Iris pigment epithelial cell (primary cell): ENCODE measurements at regions not wholly inside any gene's neighbourhood (a gene's known extent, or its start where the extent isn't known, plus 50 kb on each side); places are given as distances from the start of the nearest gene placed in this dataset.

Experiments
- DNase-seq: peaks from one replicate; pipeline ENCODE4 v3.0.0-alpha.2; 2011; ENCODE audit warnings: low read depth

DNA sequence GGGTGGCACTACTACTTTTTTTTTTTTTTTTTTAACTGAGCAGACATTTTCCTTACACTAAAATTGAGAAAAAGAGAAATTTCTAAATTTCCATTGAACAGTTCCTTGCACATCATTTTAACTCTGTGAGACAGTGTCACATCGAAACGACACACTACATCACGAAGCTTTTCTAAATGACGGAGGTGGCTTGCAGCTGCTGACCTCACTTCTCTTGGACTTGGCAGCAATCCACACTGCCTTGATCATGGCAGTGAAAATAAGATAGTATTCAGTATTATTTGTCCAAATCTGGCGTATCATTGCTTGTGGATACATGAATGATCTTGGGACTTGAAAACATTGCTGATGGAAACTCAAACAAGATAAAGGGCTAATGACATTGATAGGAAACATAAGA lies 80.3 kb upstream of the CYYR1 start:
- no peak for DNase-seq

- DNase-seq: no peak
Measured at GRCh38 chr21:26652854-26653253, 79.8 kb upstream of the CYYR1 start.

GRCh38 chr21:26641062-26641461 lies 68.0 kb upstream of the CYYR1 start:
- DNase-seq: no peak

- DNase-seq: peak; percentile 51
Measured at GRCh38 chr21:26637201-26637745, 64.2 kb upstream of the CYYR1 start.

- DNase-seq: no peak
Measured at GRCh38 chr21:26635681-26636080, 62.6 kb upstream of the CYYR1 start.

DNA sequence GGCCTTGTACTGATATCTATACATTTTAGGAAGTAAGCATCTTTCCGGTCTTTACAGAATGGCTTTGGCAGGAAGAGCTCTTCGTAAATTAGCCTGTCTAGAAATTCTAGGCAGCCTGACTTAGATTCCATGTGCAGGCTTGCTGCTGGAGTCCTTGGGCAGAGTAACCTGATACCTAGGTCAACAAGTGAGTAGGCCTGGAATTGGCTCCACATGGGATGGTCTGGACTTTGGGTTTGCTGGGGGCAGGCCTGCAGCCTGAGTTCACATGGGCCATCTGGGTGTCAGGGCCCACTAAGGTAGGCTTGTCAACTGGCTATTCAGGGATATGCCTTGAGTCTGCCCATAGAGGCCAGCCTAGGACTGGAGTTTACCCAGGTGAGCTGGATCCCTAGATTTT lies 59.6 kb upstream of the CYYR1 start:
- DNase-seq: no peak

DNA sequence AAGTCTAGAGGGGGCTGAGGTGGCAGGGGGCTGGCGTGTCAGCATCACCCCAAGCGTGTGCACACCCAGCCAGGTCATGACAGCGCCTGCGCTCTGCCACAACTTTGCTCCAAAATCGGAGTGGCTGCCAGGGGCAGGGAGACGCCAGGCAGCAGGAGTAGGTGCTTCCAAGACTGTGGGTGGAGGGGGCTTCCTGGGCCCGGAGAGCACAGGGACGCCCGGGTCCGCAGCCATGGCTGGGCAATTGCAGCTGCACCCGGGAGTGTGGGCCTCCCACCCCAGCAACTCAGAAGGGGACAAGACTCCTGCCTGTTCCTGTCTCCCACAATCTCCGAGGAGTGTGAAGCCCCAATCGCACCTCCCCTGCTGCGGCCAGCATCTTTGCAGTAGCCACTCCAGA lies 53.1 kb upstream of the CYYR1 start:
- DNase-seq: no peak

- DNase-seq: no peak
Measured at GRCh38 chr21:26624983-26625519, 52.0 kb upstream of the CYYR1 start.
